IPS-NIHi11 (cell line): ENCODE measurements at regions not wholly inside any gene's neighbourhood (a gene's known extent, or its start where the extent isn't known, plus 50 kb on each side); places are given as distances from the start of the nearest gene placed in this dataset.
"Not testable (repeated sequence)": the region's sequence is repeated elsewhere in the genome, so short reads cannot be mapped to it uniquely, and the experiment has no call there.

Experiments
- DNase-seq: peaks from one replicate; pipeline ENCODE4 v3.0.0; 2012; ENCODE audit warnings: mixed read lengths, low spot score

GRCh38 chr6:56838965-56839364 lies 115.9 kb upstream of the BEND6 start:
- no peak for DNase-seq

GRCh38 chr6:56838016-56838555 lies 116.8 kb upstream of the BEND6 start:
- DNase-seq, result no peak

DNA sequence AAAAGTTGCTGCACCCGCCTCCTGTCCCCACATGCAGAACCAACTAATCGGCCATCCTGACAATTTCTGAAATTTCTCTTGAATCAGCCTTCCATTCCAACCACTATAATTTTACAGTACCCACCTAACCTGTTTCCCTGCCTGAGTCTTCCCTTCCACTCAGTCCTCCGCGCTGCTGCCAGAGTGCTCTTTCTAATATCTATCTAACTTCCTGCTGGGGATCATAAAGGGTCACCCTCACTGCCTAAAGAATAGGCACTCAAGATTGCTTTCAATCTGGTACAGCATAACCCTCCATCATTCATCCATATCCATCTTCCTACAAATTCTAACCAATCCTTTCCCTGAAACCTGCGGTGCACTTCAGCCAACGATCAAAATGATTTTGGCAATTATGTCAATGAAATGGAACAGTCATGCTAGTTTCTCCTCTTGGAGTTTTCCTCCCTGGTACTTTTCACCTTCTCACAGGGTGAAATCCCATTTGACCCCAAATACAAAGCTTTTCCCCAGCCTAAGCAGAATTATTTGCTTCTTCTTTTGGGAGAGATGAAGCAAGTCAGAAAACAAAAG lies 117.5 kb upstream of the BEND6 start:
- no peak for DNase-seq

GRCh38 chr6:56835612-56836011 lies 119.3 kb upstream of the BEND6 start:
- DNase-seq, result no peak

GRCh38 chr6:56833873-56834272 lies 121.0 kb upstream of the BEND6 start:
- DNase-seq, result no peak

- no peak for DNase-seq
Measured at GRCh38 chr6:56833127-56833791, 121.6 kb upstream of the BEND6 start.

DNA sequence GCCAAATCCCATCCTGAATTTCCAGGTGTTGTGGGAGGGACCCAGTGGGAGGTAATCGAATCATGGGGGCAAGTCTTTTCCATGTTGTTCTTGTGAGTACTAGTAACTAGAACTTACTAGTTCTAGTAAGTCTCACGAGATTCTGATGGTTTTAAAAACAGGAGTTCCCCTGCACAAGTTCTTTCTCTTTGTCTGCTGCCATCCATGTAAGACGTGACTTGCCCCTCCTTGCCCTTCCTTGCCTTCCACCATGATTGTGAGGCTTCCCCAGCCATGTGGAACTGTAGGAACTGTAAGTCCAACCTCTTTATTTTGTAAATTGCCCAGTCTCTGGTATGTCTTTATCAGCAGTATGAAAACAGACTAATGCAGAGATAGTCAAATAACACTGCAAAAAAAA lies 122.7 kb upstream of the BEND6 start:
- no peak for DNase-seq

DNA sequence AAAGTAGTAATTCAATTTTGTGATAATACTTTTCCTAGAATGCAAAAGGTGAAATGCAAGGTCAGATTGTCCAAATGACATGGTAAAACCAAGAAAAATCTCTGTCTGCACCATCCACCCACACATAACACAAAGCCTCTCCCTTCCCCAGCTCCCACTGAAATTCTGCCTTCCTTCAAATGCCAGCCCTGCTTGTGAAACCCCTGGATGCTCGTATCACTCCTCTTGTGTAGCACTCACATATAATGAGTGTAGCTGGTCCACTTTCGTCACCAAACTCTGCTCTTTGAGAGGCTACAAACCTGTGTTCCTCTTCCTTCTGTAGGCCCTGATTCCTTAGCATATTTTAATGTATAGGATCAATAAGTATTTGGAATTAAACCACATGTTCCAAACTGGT lies 123.6 kb upstream of the BEND6 start:
- DNase-seq, result no peak

- no peak for DNase-seq
Measured at GRCh38 chr6:56827908-56828649, 126.8 kb upstream of the BEND6 start.

DNA sequence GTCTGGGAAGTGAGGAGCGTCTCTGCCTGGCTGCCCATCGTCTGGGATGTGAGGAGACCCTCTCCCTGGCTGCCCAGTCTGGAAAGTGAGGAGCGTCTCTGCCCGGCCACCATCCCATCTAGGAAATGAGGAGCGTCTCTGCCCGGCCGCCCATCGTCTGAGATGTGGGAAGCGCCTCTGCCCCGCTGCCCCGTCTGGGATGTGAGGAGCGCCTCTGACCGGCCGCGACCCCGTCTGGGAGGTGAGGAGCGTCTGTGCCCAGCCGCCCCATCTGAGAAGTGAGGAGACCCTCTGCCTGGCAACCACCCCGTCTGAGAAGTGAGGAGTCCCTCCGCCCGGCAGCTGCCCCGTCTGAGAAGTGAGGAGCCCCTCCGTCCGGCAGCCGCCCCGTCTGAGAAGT lies 130.5 kb upstream of the BEND6 start:
- DNase-seq, result not testable (repeated sequence)

DNA sequence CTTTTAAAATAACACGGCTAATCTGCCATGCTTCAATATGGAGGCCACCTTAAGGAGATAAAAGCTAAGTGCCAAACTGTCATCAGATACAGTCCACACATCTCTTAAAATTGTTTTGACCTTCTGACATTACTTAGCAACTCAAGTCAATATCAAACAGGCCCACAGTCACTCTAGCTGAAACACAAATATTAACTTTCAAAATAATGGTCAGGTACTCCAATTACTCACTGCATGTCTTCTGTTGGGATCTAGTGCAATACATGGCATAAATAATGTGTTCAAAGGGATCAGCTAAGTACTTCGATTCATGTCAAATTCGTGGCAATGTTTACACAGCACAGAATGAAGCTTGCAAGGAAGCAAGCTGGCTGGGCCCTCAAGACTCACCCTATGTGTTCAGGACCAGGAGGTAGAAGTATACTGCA lies 133.9 kb upstream of the BEND6 start:
- DNase-seq, result no peak

DNA sequence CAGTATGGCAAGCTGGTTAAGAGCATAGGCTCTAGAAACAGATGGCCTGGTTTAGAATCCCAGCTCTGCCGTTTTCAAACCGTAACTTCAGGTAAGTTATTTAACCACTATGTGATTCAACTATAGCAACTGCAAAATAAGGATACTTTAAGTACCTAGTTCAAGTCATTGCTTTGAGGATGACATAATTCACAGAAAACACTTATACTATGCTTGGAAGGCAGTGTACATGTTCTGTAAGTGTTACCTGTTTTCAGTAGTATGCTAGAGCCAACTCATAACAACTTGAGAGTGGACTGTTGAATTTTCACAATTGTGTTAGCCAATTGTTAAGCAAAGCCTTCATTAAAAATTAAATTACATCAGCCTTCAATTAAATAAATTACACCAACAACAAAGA lies 134.8 kb upstream of the BEND6 start:
- DNase-seq, result no peak

DNA sequence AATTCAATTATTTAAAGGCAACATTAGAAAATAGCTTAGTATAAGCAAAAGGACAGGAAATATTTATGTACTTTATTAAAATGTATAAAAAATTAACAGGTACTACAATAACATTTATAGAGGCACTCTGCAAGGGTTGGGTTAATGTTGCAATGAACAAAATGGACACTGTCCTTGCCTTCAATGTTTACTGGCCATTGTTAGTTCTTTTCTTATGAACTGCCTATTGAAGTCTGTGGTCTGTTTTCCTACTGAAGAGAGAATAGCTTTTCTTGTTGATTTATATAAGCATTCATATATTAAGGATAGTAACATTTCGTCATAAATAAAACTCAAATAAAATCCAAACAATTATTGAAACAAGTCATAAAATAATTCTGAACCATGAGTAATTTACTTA lies 135.3 kb upstream of the BEND6 start:
- no peak for DNase-seq

DNA sequence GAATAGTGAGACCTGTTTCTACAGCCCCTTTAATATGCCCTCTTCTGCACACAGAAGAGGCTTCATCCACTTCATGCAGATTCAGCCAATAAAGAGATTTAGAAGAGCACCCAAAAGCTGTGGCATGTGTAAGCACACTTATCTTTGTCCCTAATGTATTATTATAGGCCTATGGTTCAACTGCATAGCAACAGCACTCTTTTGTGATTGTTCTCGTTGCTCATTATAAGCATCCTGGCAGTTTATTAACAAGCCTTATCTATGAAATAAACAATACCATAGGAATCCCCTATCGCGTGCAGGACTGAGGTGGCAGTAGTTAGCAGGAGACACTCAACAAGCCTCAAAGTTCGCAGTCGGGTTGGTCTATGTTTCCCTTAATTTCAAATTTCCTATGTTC lies 138.5 kb upstream of the BEND6 start:
- DNase-seq, result no peak

DNA sequence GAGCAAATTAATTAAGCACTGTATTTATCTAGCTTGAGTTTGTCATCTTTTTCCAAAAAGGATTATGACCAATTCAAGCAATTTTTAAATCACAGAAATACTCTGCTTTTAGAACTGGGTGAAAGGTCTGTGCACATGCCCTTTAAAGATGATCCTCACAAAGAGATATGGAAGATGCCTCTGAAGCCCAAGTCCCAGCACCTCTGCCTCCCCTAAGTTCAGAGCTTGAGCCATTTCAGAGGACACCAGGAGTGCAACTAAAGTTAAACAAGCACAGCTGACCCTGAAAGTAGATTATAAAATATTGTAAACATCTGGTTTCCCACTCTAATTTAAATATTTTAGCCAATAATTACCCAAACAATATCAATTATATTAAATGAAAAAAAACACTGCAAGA lies 139.5 kb upstream of the BEND6 start:
- DNase-seq, result no peak

DNA sequence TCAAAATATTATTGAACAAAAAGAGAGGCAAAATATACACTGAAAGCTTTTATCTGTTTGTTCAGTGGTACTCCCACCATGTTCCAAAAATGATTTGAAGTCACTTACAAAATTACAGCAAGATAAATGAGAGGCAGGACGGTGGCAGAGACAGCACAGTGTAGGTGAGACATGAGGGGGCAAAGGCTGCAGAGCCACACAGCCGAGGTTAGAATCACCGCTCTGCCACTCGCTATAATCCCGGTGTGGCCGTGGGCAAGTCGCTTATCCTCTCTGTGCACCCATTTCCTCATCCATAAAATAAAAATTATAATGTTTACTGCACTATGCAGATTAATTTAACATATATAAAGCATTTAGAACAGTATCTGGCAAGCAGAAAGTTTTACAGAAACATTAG lies 140.1 kb upstream of the BEND6 start:
- no peak for DNase-seq

- DNase-seq, result no peak
Measured at GRCh38 chr6:56814308-56814707, 140.6 kb upstream of the BEND6 start.

GRCh38 chr6:56812851-56813250 lies 142.1 kb upstream of the BEND6 start:
- not testable (repeated sequence) for DNase-seq

GRCh38 chr6:56808871-56809359 lies 146.0 kb upstream of the BEND6 start:
- DNase-seq, result no peak

DNA sequence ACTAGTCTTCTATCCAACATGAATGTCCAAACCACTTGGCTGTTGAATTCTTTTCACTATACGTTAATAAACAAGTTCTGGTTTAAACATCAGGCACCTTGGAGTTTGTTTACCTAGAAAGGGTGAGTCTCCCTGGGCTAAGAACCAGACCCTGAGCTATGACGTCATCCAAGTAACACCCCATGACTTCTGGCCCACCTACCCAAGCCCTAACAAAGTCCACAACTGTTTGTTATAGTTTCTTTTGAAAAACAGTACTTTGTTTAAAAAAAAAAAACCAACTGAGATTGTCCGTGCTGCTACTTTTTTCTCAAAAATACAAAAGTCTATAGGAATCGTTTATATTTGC lies 146.9 kb upstream of the BEND6 start:
- no peak for DNase-seq

DNA sequence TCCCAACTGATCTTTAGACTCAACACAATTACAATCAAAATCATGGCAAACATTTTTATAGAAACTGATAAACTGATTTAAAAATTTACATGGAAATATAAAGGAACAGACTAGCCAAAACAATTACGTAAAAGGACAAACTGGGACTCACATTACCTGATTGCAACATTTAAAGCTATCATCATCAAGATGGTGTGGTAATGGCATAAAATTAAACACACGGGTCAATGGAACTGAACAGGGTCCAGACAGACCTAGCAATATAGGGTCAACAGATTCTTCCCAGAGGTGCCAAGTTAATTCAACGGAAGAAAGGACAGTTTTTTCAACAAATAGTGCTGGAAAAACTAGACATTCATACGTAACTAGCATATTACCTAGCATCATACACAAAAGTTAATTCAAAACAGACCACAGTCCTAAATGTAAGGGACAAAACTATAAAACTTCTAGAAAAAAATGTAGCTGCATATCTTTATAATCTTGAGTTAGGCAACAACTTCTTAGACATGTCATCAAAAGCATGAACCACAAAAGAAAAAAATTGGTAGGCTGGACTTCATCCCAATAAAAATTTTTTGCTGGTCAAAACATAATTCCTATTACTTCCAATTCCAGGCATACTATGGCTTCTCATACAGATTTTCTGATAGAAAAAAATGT lies 147.4 kb upstream of the BEND6 start:
- DNase-seq, result no peak

DNA sequence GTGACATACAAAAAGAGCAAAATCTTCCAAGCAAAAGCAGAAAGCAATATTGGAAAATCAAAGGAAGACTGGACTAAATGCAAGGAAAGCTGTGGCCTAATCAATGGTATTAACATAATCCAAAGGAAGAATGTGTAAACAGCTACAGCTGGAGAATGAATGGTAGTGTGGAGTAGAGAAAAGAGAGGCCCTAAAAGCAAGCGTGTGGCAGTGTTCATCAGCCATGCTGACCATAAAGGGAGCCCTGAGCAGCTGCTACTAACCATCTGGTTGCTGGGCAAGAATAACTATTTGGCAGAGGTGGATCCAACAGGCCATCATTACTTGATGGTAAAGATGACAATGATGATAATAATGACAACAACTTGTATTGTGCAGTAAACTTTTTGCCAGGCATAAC lies 148.5 kb upstream of the BEND6 start:
- no peak for DNase-seq

DNA sequence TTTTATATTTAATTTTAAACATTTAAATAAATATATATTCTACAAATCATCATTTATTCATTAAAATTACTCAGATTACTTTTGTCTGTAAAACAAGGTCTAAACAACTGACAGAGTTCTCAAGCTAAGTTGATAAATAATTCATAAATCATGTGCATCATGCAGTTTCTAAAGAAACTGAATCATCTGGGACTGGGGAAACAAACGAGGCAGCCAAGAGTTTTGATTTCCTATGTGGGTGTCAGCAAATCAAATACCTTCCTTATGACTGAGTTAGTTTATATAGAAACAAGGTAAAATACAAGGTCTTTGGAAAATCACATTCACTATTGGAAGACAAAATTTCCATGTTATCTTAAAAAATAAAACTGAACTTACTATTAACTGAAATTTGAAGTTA lies 149.9 kb upstream of the BEND6 start:
- no peak for DNase-seq
